ENCODE measurements at regions not wholly inside any gene's neighbourhood (a gene's known extent, or its start where the extent isn't known, plus 50 kb on each side); places are given as distances from the start of the nearest gene placed in this dataset.

DNA sequence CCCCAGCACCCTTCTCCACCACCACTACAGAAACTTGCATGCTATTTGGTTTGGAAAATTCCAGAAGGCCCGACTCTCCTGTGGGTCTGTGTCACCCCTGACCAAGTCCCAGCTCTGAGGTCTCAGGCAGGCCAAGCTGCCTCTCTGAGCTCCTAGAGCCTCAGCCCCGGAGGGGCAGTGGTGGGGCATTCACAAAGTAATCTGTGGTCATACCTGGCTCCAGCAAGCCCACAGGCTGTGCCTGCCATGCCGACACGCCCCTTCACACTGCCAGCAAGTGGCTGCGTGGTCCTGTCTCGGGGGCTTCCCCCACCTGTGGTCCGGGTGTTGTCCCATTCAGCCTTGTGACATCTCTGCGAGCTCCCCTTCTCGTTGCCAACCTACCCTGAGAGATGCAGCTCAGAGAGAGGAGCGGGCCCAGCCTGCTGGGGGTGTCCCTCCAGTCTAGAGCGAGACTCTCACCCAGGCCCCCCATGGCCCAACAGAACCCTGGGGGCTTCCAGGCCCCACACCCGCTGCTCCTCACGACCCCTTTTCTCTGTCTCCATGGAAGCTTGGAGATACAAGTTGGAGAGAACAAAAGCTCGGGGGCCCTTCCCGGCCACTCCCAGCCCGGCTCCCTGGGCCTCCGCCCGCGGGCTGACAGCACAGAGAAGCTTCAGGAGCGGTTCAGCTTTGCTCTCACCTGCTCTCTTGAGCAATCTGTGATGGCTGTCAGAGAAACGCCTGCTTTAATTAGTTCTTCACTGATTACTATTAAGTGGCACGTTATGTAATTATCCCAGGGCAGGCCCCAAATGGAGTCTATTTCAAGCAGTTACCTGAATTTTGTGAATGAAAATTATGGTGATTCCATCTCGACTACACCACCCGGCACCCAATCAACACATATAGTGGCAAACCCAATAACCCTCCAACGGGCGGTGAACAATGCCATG is 147.7 kb upstream of the PHACTR3 start:
- in situ Hi-C loops (cut with MboI; ENCODE audit: low sequenced_read_pairs) = loop anchor here (25.0 kb wide), 2 partner anchors 969 to 1244 kb away; no protein-coding TSS in a partner anchor

DNA sequence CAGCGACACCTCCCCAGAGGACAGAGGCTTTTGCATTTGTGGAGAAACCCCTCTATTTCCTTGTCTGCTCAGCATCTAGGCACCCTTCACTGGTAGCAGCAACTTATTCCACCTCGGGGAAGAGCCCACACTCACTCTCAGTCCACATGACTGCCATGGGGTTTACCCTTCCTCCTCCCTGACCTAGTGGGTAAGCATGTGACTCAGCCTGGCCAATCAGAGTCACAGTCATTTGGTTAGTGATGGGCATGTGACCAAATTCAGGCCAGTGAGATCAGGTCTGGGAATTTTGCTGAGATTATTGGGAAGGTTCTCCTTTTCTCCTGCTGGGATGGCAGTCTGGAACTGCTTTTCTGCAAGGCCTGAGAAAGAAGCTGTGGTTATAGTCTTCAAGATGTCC is 145.7 kb upstream of the PHACTR3 start:
- in situ Hi-C loops (cut with MboI; ENCODE audit: low sequenced_read_pairs) = loop anchor here (25.0 kb wide), 2 partner anchors 971 to 1246 kb away; no protein-coding TSS in a partner anchor

DNA sequence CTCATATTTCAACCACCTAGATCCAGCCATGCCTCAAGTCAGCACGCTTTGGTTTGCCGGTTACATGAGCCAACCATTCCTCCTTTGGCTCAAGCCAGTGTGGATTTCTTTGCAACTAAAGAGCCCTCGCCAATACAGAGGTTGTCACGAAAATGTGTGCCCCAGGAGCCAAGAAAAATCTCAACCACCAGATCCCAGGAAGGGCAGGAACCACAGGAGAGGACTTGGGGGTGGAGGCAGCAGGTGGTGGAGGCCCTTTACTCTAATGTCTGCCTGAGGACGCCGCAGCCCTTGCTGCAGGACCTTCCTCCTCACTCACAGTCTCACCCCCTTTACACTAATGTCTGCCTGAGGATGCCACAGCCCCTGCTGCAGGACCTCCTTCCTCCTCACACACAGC is 144.8 kb upstream of the PHACTR3 start:
- in situ Hi-C loops (cut with MboI; ENCODE audit: low sequenced_read_pairs) = loop anchor here (25.0 kb wide), 2 partner anchors 972 to 1247 kb away; no protein-coding TSS in a partner anchor

DNA sequence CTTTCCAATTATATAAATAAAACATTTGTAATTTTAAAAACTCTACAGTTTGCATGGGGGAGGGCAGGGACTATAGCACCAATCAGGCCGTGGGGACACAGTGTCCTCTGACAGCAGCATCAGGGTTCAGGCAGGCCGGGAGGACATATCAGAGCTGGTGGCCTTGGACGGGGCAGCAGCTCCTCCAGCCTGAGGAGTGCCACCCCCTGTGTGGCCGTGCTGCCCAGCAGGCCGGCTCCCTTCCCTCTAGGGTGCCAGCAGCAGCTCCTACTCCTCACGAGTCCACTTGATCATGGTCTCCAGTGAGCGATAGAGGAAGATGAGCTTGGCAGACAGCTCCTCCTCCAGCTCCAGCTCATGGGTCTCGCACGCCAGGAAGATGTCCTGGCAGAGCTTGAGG is 144.0 kb upstream of the PHACTR3 start:
- in situ Hi-C loops (cut with MboI; ENCODE audit: low sequenced_read_pairs) = loop anchor here (25.0 kb wide), 2 partner anchors 973 to 1248 kb away; no protein-coding TSS in a partner anchor

DNA sequence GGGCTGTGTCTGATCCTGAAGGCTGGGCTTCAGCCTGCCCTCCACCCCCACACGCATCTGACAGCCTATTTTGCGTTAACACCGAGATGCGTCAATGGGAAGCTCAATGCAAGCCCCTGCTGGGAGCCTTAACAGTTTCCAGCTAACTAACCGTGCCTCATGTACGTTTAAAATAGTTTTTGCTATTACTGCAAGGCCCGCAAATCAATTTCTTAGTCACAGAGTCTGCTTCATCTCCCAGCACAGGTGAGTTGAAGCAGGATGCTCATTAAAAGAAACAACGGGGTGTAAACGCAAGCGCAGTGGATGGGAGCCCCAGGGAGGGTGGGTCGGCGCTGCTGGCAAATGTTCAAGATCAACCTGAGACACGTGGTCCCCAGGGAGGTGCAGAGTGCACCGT is 142.8 kb upstream of the PHACTR3 start:
- in situ Hi-C loops (cut with MboI; ENCODE audit: low sequenced_read_pairs) = loop anchor here (25.0 kb wide), 2 partner anchors 974 to 1249 kb away; no protein-coding TSS in a partner anchor

DNA sequence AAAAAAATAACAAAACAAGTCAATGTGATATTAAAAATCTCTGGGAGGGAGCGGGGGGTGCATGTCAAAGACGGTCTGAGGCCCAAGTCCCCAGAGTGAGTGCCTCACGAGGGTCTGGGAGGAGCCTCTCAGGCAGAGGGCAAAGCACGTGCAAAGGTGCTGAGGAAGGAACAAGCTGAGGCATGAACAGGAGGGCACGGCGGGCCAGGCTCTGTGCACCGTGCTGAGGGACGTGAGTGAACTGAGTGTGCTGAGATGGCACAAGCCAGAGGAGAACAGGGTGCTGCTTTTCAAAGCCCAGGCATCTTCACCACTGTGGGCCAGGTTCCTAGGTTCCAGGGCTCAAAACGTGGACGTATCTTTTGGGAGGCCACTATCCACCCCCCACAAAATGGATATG is 142.1 kb upstream of the PHACTR3 start:
- in situ Hi-C loops (cut with MboI; ENCODE audit: low sequenced_read_pairs) = loop anchor here (25.0 kb wide), 2 partner anchors 975 to 1250 kb away; no protein-coding TSS in a partner anchor

DNA sequence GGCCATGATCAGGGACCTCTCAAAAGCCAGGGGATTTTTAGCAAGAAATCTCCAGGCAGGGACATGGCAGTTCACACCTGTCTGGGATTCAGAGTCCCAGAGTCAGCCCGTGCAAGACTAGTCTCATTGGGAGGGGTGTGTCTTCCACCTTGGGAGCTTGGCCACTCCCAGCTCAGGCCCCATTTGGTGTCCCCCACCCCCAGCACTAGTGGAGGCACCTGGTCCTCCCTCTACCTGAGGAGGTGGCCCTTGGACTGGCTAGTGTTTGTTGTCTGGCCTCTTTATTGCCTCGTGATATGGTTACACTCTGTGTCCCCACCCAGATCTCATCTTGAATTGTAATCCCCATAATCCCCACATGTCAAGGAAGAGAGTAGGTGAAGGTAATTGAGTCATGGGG is 140.8 kb upstream of the PHACTR3 start:
- in situ Hi-C loops (cut with MboI; ENCODE audit: low sequenced_read_pairs) = loop anchor here (25.0 kb wide), 2 partner anchors 976 to 1251 kb away; no protein-coding TSS in a partner anchor

DNA sequence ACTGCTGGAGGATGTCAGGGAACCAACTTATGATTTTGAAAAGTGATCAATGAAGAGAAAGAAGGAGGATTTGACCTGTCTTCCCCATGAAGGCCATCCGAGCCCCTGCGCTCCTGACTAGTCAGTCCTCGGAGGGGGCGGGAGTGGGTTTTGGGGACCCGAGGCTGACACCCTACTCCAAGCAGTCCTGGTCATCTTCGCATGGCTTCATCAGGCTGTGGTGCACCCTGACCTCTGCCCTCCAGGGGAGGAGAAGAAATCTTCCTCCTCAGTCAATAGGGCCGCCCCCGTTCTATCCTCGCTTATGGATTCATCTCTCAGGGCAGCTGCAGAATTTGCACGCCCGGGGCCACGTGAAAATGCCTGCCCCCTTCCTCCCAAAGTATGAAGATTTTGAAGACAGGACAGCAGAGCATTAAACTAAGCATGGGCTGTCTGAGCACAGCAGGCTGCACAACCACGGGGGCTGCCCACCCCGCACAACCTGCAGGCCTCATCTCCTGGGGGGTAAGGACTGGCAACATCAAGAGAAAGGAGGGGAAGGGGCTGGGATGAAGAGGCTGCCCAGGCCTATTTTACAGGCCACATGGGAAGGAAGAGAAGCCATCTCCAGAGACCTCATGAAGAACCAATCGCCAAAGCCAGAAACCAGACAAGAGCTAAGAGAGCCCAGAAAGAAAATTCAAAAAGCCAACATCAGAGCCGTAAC is 138.1 kb upstream of the PHACTR3 start:
- in situ Hi-C loops (cut with MboI; ENCODE audit: low sequenced_read_pairs) = loop anchor here (25.0 kb wide), 2 partner anchors 979 to 1254 kb away; no protein-coding TSS in a partner anchor

DNA sequence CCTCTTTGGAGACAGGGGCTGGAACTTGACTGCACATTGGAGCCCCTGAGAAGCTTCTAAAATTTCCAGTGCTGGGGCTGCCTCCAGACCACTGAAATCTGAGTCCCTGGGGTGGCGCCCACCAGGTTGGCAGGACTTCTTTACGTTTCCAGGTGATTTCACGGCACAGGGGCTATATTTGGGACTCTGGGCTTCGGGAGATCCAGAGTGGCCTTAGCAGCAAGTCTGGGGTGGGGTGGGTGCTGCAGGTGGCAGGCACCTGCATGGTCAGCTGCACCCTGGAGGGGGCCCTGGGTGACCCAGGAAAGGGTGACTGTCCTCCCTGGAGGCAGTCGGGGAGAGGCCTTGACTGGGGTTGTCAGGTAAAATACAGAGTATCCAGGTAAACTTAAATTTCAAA is 135.5 kb upstream of the PHACTR3 start:
- in situ Hi-C loops (cut with MboI; ENCODE audit: low sequenced_read_pairs) = loop anchor here (25.0 kb wide), 2 partner anchors 982 to 1257 kb away; no protein-coding TSS in a partner anchor

DNA sequence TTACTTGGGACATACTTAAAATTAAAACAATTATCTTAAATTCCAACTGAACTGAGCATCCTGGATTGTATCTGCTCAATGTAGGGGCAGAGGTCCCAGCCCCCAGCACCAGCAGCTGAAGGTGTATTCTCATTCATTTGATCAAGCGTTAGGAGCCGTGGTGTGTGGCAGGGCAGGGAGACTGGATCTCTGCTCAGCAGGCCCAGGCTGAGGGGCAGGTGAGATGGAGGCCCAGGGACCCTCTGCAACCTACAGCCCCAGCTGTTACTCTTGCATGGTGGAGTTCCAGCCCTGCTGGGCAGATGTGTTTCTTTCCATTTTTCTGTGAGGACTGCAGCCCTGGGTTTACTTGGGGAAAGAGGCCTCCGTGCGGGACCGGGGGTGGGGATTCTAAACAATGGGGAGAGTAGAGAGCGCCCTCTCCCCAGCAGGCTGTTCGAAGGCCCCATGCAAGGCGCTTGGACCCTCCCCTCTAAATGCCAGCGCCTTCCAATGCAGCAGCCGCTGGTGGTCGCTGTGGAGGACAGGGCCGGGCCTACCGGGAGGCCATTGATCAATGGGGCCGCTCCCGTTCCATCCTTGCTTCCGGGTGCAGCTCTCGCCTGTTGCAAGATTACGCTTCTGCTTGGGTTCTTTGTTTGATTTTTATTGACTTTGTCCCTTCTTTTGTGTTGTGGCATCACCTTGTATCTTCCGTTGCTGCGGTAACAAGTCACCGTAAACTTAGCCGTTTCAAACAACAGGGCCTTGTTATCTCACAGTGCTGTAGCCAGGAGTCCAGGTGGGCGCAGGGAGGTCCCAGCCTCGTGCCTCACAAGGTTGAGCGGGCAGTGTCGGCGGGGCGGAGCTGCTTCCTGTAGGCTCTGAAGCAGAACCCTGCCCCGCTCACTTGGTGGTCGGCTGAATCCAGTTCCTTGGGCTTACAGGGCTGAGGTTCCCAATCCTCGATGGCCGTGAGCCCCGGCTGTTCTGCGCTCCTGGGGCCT is 134.8 kb upstream of the PHACTR3 start:
- in situ Hi-C loops (cut with MboI; ENCODE audit: low sequenced_read_pairs) = loop anchor here (25.0 kb wide), 2 partner anchors 982 to 1257 kb away; no protein-coding TSS in a partner anchor

DNA sequence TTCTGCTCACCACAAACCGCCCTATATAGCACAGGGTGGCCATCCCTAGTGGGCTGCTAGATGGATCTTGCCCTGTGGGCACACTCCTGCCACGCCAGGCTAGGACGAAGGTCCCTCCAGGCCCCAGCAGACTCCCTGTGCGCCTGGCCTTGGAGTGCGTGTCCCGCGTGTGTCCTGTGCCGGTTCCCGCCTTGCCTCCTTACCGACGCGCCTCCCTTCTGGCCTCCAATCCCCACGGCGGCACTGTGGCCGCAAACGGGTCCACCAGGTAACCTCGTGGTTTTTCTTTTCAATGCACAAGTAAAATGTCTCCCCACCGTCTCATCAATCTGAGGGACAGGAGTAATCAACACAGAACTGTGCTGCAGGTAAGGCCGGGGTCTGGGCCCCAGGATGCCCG is 133.8 kb upstream of the PHACTR3 start:
- in situ Hi-C loops (cut with MboI; ENCODE audit: low sequenced_read_pairs) = loop anchor here (25.0 kb wide), 2 partner anchors 983 to 1258 kb away; no protein-coding TSS in a partner anchor

DNA sequence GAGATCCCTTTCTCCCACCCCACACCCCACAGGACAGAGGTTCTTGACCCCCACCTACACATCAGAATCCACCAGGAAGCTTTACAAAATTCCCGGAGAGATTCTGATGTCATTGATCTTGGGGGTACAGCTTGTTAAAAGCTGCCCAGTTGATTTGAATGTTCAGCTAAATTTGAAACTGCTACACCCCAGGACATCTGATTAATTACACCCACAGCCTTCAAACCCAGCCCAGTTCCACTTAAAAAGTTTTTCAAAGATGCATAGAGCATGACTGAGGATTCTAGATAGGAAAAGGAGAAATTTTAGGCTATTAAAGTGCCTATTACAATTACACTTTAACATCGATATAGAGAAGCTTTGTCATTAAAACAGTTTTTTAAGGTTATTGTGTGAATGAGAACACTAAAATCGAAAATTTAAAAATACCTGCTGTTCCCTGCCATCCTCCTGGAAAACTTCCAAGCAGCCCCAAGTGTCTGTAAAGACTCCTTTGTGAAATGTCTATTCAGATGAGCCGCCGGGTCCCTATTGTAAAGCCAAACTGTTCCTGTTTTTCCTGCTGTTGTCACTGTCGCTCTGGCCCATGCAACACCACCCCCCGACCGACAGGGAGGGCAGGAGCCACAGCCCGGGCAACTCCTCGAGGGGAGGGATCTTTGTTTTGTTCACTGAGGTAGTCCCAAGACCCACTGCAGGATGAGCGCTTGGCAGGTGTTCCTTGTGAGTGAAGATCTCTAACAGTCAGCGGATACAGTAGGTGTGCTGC is 132.5 kb upstream of the PHACTR3 start:
- in situ Hi-C loops (cut with MboI; ENCODE audit: low sequenced_read_pairs) = loop anchor here (25.0 kb wide), 2 partner anchors 985 to 1260 kb away; no protein-coding TSS in a partner anchor

DNA sequence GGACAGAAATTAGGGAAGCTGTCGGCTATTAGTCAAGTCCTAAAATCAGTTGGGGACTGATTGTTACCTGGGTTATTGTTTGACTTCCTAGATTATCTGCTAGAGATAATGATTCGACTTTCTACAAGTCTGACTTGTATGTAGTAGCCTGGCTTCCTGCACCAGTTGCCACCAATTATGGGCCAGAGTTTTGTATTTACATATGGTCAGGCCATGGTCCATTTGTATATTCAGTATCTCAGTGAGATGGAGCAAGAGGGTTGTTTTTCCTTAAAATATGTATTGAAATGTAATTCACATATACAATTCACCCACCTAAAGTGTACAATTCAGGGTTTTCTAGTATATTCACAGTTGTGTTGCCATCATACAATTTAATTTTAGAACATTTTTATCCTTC is 130.6 kb upstream of the PHACTR3 start:
- in situ Hi-C loops (cut with MboI; ENCODE audit: low sequenced_read_pairs) = loop anchor here (25.0 kb wide), 2 partner anchors 986 to 1261 kb away; no protein-coding TSS in a partner anchor

DNA sequence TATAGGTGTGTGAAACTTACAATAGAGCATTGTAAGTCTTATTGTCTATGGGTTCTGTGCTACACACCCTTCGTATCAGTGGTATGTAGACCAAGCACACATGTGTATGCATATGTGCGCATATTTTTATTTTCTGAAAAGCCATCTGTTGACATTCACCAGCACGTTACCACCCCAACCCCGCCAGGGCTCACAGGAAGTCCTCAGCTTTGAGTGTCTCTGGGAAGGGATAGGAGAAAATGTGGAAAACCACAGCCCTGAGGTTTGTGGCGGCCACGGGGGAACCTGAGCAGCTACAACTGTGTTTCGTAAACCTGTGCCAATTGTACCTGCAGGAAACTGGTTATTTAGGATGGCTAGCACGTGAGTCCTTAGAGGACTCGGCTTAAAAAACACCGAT is 123.3 kb upstream of the PHACTR3 start:
- in situ Hi-C loops (cut with MboI; ENCODE audit: low sequenced_read_pairs) = no loop called here

DNA sequence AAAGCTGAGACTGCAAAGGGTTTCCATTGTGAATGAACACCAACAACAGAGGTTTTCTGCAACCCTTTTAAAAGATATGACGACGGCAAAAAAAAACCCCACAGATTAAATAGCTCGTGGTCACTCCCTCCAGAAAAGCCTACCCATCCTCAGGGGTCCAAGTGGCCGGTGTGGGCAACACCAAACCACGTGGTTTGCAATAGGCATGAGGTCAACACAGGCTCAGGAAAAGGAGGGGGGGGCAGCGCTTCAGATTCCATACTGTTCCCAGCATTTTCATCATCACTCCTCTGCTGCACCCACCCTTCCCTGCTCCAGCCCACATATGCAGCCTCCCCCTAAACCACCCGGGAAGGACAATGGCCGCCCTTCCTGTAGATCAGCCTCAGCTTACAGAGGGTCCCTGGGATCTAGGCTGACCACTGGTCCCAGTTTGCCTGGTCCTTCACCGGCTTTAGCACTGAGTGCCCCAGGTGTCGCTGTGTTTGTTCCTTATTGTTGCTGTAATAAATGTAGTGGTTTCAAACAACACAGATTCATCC is 122.8 kb upstream of the PHACTR3 start:
- in situ Hi-C loops (cut with MboI; ENCODE audit: low sequenced_read_pairs) = no loop called here

DNA sequence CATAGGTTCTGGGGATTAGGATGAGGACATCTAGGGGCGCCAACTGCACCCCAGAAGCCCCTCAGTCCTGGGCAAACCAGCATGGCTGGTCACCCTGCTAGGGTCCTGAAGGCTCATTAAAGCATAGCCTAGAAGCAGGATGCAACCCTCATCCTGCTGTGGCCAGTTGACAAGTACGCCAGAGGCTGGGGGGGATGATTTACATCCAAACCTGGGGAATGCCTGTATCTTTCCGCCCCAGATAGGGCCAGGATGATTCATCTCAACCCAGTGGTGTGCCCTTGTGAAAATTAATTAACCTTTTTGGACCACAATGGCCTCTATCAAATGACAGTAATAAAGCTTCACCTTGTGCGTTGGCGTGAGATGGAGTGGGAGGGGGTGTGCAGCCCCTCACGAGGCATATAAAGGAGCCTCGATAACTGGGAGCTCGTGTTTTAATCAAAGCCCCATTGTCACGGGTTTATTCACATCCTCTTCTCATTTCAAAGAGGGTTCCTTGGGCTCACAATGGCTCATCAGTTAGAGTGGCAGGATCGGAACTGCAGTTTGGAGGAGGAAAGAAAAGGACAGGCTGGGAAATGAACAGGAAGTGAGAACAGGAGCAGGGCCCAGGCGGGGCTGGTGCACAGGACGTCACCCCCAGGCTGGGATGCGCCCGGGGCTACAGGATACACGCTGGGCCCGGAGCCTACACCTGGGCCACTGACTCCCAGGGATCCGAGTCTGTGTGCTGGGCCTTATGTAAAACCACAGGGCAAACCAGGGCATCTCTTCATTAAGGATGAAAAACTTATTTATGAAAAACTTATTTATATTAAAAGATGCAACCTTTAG is 121.8 kb upstream of the PHACTR3 start:
- in situ Hi-C loops (cut with MboI; ENCODE audit: low sequenced_read_pairs) = no loop called here

DNA sequence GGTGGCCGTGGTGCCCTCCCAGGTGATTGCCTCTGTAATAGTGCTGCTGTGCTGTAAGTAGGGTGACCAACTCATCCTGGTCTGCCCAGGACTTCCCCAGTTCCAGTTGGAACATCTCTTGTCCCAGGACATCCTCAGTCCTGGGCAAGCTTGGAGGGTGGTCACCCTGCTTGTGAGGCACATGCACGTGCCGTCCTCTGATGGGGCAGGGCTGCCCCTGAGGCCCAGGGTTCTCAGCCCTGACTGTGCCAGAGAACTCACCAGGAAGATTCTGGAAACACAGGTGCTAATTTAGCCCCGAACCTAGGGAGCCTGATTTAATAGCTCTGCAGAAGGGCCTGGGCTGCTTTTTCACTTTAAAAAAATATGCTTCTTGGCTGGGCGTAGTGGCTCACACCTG is 120.9 kb upstream of the PHACTR3 start:
- in situ Hi-C loops (cut with MboI; ENCODE audit: low sequenced_read_pairs) = no loop called here

DNA sequence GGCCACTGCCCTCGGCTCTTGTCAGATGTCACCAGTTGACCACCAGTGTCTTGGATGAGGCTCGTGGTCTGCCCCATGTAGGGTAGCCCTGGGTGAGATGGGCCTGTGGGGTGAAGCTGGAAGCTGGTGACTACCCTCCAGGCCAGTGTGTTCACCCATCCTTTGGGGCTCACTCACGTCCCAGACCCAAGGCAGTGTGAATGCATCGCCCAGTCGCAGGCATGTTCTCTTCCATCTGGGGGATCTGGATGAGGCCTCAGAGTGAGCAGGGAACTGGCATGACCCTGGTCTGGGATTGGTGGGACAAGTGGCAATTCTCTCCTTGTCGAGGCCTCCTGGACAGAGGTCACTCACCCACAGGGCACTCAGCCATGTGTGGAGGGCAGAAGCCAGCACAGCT is 120.1 kb upstream of the PHACTR3 start:
- in situ Hi-C loops (cut with MboI; ENCODE audit: low sequenced_read_pairs) = no loop called here

Measured in HL-60/S4 (cell line).